HG02840 (cell line): ENCODE measurements at regions not wholly inside any gene's neighbourhood (a gene's known extent, or its start where the extent isn't known, plus 50 kb on each side); places are given as distances from the start of the nearest gene placed in this dataset.

Source experiments
- ATAC-seq: cut with Tn5 transposase; IDR thresholded peaks from one replicate; pipeline ENCODE4 v1.9.1; 2021; ENCODE audit warnings: mild to moderate bottlenecking, moderate library complexity, moderate number of reproducible peaks; ENCODE audit not compliant: unreplicated experiment, low FRiP score

DNA sequence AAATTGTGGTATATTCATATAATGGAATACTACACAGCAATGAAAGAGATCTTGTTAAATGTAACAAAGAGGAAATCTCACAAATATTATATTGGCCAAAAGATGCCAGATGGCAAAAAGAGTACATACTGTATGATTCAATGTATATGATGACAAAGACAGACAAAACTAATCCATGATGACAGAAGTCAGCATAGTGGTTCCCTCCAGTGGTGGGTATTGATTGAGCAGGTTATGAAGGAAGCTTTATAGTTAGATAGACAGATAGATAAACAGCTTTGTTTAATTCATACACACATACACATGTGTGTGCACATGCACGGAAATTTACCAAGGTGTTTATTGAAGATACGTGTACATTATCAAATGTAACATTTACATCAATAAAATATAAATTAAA lies 74.4 kb upstream of the SMIM36 start:
- ATAC-seq: no peak

DNA sequence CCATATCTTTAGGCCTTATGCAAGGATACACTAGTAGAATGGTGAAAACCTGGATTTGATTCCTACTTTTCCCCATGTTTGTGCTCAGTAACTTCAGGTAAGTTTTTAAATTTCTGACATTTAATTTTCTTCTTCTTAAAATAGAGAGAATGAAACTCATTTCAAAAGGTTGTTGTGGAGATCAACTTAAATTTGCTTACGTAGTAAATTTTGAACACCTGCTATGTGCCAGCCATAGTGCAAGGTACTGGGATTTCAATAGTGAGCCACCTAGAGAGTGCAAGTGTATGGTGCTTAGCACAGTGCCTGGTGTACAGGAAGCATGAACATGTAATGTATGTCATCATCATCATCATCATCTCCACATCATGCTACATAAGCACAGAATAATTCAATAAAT lies 73.6 kb upstream of the SMIM36 start:
- no peak for ATAC-seq

DNA sequence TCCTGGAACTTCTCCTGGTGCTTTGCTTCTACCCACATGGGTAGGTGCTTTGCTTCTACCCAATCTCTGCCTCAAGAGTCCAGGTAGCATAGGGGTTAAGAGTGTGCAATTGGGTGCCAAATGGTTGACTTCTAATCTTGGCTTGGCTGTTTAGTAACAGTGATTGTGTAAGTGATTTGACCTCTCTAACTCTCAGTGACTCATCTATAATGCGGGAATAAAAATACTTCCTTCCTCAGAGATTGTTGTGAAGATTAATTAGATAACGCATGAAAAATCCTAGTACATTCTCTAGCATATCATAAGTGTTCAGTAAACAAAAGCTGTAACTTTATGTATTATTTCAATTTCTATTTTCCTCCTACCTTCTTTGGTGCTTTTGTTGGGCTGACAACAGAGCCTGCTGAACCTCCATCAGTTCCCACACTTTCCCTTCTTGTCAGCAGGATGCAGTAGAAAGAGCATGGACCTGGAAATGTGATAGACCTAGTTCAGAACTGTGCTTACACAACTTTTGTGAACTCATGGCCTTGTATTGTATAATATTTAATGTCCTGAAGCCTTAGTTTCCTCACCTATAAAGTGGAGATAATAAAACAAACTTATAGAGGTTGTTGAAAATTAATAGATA lies 72.9 kb upstream of the SMIM36 start:
- ATAC-seq: no peak

DNA sequence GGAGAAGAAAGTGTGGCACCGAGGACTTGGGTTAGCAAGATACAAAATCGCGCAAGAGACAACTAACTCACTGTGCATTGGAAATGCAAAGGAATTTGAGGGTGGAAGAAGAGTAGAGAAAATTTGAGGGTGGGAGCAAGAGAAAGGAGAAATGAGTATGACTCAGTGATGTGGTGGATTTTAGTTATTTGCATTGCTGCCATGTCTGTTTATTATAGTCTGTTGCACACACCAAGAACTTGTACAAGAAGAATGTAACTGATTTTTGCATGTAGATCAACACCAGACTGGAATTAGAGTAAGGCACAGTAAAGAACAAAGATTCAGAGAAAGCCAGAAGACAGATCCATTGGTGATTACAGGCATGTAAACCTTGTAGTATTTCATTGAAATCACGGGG lies 71.6 kb upstream of the SMIM36 start:
- no peak for ATAC-seq

DNA sequence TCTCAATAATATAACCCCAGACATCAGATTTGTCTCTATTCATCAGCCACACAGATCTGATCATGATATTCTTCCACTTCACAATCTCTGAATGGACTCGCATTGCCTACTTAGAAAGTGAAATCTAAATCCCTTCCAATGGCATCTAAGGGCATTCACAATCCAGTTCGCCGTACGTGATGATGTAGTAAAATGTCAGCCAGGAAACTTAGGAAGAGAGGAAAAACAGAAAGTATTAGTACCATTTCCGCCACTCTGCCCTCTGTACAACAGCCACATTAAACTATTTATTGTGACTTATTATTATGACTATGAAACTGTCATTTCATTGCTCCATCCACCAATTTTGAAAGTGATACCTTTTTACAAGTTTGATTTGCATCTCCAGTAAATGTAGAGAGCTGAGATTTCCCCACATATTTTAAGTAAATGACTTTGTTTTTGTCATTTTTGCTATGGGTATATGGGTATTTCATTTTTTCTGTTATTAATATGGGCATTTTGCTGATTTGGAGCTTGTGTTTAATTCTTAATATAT lies 69.4 kb upstream of the SMIM36 start:
- no peak for ATAC-seq

DNA sequence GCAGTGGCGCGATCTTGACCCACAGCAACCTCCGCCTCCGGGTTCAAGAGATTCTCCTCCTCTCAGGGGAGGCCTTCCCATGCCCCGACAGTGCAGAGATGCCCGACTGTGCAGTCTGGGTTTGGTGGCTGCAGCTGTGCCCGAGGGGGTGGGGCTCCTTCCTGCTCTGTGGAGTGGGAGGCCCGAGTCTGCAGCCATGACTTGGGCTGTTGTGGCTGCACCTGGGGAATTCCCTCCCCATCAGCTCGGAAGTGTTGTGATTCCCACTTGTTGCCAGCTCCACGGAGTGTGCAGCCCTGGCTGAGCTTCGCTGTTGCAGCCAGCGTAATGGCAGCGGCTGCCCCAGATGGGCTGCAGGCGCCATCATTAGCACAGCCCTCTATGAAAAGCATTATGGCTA lies 66.4 kb upstream of the SMIM36 start:
- ATAC-seq: no peak

DNA sequence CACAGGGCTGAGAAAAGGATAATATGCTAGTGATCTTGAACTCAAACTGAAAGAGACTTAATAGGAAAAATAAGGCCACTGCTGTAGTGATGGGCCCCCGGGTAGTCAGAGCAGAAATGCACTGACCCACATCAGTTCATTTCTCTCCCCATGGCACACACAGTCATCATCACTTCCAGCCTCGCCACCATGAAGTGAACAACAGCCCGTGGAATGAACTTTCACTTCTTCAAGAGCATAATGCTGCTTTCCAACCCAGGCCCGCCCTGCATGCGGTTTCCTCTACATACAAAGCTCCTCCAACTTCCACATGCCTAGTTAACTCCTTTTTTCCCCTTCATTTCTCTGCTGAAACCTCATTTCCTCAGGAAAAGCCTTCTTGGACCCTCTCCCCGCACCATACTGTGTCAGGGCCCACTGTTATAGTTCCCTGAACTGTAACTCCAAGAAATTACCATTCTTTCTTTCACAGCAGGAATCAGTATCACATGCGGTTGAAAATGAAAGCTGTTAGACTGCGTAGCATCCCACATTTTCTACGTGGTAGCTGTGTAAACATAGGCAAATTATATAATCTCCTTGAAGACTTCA lies 65.8 kb upstream of the SMIM36 start:
- ATAC-seq: peak; percentile 78

DNA sequence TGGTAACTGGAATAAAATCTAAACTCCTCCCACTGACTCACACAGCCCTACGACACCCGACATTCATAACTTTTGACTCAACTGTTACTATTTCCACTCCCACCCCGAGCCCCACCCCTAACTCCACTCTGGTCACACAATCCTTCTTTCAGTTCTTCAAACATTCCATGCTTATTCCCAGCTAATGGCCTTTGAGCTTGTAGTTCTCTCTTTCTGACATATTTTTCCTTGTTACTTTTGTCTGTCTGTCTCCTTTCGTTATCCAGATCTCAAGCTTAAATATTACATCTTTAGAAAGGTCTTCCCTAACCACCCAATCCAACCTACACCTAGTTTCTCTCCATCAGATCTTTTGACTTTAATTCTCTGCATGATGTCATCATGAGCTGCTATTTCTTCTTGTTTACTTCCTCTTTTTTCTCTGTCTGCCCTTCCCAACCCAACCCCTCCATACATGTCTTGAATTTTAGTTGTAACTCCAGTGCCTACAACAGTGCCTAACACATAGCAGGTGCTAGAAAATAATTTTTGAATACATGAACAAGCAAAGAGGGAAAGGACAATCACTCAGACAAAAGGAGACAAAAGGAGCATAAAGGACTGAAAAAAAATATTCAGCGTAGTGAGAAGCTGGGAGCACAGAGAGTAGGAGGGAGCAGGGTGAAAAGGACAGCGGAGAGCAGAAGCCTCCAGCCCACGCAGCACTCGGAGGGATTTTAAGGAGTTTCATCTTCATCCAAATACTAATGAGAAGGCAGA lies 65.2 kb upstream of the SMIM36 start:
- no peak for ATAC-seq

DNA sequence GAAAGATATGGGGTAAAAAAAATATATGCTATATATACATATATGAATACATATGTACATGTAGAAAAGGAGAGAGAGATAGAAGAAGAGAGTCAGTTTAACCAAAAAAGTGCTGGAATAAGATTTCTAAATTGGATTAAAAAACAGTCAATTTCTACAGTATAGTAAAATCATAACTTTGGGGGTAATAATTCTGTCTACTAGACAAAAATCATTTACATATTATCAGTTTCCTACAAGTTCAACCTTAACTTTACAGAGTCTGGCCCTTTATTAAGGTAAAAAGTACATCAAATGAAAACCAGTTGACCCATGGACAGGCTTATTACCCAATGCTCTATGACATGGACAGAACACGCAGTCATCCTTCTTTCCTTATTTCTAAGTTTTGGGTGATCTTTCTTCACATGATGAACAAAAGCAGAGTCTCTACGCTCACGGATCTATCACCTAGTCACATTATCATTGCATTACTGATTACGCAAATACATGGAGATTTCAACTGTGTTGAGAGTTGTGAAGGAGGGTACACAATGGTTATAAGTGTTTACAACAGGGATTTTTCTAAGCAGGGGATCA lies 63.9 kb upstream of the SMIM36 start:
- ATAC-seq: no peak

DNA sequence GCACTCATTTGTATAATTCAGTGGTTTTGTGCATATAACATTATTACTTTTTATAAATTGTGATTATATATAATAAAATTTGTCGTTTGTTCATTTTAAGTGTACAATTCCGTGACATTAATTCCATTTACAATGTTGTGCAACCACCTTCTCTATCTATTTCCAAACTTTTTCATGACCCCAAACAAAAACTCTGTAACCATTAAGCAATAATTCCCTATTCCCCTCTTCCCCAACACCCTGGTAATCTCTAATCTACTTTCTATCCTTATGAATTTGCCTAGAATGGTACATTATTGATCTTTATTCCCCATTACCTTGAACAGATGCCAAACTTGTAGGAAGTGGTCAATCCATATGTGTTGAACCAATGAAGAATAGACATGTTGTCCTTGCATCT lies 61.3 kb upstream of the SMIM36 start:
- ATAC-seq: no peak

DNA sequence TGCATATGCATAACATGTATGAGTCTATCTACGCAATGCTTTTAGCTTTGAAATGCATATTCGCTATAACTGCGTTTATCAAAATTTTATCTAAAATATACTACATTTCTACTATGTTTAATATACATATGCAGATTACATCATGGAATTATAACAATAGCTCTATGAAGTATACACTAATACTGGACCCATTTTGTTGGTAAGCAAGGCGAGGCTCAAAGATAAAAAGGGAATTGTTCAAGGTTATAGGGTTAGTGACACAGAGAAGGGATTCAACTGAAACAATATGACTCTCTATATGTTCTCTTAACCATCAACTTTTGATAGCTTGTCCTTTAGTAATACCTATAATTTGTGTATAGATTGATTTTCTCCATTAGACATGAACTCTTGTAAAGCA lies 60.9 kb upstream of the SMIM36 start:
- no peak for ATAC-seq

DNA sequence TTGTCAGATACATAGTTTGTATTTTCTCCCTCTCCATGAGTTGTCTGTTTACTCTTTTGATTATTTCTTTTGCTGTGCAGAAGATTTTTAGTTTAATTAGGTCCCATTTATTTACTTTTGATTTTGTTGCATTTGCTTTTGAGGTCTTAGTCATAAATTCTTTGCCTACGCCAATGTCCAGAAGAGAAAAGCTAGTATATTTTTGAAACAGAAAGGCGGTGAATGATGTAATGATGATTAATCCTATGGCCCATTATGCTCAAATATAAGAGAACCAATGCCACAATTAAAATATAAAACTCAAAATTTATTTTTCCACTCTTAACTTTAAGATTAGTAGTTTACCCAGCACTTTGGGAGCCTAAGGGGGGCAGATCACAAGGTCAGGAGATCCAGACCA lies 59.8 kb upstream of the SMIM36 start:
- no peak for ATAC-seq

DNA sequence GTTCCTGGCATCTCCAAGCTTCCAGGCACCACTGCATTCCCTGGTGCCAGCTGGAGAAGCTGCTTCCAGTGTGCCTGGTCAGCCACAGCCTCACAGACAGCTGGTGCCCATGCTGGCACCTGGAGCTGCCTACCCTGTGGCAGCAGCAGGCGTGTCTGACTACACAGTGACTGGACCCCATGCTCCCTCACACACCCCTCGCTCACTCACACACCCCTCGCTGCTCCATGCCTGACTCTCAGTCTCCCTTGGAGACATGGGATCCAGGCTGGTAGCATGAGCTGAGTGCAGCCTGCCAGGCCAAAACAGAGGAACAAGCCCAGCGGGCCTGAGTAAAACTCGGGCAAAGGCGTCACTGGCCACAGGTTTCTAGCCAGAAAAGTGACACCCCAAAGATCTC lies 59.1 kb upstream of the SMIM36 start:
- ATAC-seq: no peak

DNA sequence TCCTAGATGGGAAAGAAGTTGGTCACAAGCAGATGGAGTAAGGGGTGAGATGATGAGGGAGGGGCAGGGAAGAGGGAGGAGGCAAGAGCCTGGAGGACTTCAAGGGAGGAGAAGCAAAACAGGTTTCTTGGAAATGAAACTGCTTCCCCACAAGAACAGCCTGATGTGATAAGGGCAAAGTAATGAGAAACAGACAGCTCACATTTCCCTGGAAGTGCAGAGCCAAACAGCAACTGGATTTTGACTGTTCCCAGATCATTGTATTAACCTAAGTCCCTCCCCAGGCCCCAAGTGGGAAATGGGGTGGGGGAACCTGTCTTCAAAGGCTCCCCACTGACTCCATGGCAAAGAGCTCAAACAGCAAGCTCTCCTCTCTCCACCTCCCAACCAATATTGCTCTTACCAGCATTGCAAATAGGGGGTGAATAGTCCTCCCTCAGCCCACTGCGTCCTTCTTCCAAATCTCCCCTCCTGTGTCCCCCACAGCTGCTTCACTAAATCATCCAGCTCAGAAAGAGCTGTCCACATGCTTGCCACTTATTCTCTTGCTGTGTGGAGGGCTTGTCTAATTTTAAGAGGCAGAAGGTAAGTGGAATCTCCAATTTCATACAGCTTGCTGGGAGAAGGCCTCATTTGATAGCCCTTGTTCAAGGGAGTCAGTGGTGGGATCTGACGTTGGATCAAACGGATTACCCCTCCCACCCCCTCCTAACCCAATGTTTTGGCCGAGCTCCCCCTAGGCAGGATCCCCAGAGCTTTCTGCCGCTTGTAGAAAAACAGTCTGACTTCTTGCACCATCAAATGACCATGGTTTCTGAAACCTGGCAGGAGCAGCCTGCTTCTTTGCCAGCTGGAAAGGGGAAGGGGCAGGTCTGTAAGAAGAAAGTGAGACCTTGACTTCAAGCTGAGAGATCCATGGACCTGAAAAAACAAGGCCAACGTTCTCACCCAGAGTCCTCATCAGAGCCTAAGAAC lies 56.3 kb upstream of the SMIM36 start:
- ATAC-seq: no peak

DNA sequence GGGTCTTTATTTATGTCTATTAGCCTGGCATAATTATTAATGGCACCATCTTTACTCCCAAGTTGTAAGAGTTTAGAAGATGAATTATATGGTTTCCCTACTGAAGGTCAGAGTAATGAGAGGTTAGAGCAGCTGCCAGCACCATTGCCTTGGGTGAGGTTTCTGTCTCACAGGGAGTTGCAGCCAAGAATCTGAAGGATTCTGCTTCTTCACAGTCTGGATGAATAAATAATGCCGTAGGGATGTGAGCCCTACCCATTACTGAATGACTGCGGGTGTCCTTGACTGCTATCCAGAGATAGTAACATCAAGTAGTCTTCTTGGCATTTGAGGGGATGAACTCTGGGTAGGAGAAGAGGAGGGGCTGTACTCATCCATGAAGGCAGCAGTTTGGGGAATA lies 52.8 kb upstream of the SMIM36 start:
- no peak for ATAC-seq

DNA sequence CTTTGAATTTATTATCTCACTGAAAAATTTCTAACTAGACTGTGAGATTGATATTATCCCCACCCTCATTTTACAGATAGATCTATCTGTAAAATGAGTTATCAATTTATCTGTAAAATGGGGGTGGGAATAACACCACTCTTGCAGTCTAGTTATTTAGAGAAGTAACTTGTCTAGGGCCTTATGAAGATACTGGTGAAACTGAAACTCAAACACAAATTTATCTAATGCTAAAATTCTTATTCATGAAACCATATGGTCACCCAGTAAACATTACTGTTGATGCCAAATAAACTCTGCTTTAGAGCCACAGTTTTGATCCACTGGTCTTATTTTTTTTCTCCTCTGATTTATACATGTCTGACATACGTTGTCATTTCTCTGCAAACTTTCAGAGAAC lies 52.1 kb upstream of the SMIM36 start:
- no peak for ATAC-seq

DNA sequence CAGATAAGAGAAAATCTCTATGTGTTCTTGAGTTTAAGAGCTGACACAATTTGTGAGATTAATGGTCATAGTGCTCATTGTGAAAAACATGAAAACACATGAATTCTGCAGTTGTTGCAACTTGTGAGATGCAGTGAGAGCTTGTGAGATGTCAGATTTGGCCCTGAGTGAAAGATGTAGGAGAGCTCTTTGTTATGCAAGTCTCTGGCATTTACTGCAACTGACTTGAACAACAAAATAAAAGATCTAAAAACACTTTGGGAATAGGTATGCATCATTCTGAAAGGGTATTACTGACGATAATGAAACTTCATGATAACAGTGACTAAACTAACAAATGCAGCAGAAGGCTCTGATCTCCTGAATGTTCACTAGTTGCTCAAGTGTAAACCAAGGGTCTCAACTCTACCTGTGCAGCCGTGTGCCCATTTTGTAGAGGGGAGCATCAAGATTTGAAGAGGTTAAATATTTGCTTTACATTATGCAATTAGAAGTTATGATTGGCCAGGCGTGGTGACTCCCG lies 50.8 kb upstream of the SMIM36 start:
- ATAC-seq: no peak

DNA sequence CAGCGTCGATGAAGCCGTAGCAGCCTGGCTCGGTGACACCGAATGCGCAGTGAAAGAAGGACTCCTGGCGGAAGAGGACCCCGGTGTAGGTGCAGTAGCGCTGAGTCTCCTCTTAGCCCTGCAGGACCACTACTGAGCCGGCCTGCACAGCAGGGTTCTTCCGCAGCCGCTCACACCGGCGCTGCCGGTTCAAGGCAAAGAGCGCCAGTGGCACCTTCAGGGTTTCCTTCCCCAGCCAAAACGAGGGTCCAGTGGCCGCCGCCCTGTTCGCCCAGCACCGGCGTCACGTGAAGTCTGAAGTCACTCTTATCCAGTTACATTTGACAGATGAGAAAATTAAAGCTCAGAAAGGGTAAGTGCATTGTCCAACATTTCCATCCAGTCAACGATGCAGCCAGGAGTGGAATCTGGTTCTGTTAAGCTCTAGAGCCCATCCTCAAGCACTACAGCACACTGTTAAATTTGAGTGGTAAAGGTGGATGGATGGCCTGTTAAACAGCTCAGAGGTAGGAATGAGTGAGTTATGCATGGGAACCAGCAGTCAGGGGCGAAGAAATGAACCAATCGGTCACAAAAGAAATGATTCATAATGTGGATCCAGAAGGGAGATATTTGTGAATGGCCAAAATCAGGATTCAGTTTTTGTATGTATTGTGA lies 50.2 kb upstream of the SMIM36 start:
- ATAC-seq: no peak
